ENCODE measurements at regions not wholly inside any gene's neighbourhood (a gene's known extent, or its start where the extent isn't known, plus 50 kb on each side); places are given as distances from the start of the nearest gene placed in this dataset.

GRCh38 chr13:30523211-30523610, 57.5 kb upstream of the HMGB1 start:
- TF ChIP-seq POLR2A (IDR thresholded peaks at IDR 0.05; ENCODE audit: low read depth, low read length), result no peak
- TF ChIP-seq PAX5 (IDR thresholded peaks at IDR 0.05; ENCODE audit: insufficient read depth, low read length, severe bottlenecking), result no peak
- TF ChIP-seq POLR2AphosphoS5 (IDR thresholded peaks at IDR 0.05; ENCODE audit: low read depth, low read length), result no peak
- no peak for TF ChIP-seq TAF1 (IDR thresholded peaks at IDR 0.05; ENCODE audit: low read depth, low read length)
- TF ChIP-seq SPI1 (IDR thresholded peaks at IDR 0.05; ENCODE audit: low read depth, low read length), result no peak
- no peak for TF ChIP-seq POU2F2 (IDR thresholded peaks at IDR 0.05; ENCODE audit: low read depth, low read length)

Data from GM12891 (cell line).